ENCODE measurements at regions not wholly inside any gene's neighbourhood (a gene's known extent, or its start where the extent isn't known, plus 50 kb on each side); places are given as distances from the start of the nearest gene placed in this dataset.

DNA sequence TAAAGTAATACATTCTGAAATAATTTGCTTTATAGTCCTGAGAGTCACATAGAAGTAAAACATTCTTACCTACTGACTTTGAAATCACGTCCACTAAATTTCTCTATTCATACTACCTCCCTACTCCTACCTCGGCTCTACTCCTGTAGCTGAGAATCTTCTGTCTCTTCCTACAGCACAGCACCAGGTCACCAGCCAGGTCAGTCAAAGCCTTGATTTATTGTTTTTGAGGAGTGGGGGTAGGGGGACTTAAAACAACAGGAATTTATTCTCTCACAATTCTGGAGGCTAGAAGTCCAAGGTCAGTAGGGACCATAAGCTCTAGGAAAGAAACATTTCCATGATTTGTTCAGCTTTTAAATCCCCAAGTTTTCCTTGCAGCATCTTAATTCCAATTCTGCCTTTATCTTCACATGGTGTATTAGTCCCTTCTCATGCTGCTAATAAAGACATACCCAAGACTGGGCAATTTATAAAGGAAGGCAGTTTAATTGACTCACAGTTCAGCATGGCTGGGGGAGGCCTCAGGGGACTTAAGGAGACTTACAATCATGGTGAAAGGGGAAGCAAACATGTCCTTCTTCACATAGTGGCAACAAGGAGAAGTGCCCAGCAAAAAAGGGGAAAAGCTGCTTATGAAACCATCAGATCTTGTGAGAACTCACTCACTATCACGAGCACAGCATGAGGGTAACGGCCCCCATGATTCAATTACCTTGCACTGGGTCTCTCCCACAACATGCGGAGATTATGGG lies 49.6 kb upstream of the CCNG1 start:
- DNase-seq (ENCODE audit: low spot score) (no peak), FAIRE-seq (no peak)
